ENCODE measurements at regions not wholly inside any gene's neighbourhood (a gene's known extent, or its start where the extent isn't known, plus 50 kb on each side); places are given as distances from the start of the nearest gene placed in this dataset.

- no peak for DNase-seq (ENCODE audit: low read depth)
- Histone ChIP-seq H3K9ac (ENCODE audit: low read length) (no peak overlapping the region), H3K27me3 (replicated peaks; ENCODE audit: control insufficient read depth, insufficient read depth, low read length) (peaks cover 23% of the 10 kb centered on the region), H3K36me3 (ENCODE audit: control insufficient read depth, insufficient read depth, low read length, severe bottlenecking) (no peaks in the 10 kb centered on the region), H3K4me1 (ENCODE audit: control insufficient read depth, insufficient read depth, low read length) (peaks cover 5% of the 10 kb centered on the region), H3K9me3 (ENCODE audit: control insufficient read depth, low read length) (peaks cover 12% of the 10 kb centered on the region), H3K4me3 (ENCODE audit: low read length) (no peak overlapping the region)
Measured at GRCh38 chr14:101492716-101493115, 68.6 kb upstream of the DIO3 start.

- DNase-seq (ENCODE audit: low read depth): no peak
- Histone ChIP-seq H3K27me3 (replicated peaks; ENCODE audit: control insufficient read depth, insufficient read depth, low read length) (peaks cover 35% of the 10 kb centered on the region), H3K36me3 (ENCODE audit: control insufficient read depth, insufficient read depth, low read length, severe bottlenecking) (no peaks in the 10 kb centered on the region), H3K9me3 (ENCODE audit: control insufficient read depth, low read length) (peaks cover 5% of the 10 kb centered on the region), H3K4me3 (ENCODE audit: low read length) (no peak overlapping the region), H3K9ac (ENCODE audit: low read length) (no peak overlapping the region), H3K4me1 (ENCODE audit: control insufficient read depth, insufficient read depth, low read length) (peaks cover 10% of the 10 kb centered on the region)
Measured at GRCh38 chr14:101494826-101495225, 66.5 kb upstream of the DIO3 start.

GRCh38 chr14:101495284-101495683, 66.0 kb upstream of the DIO3 start:
- H3K4me3 ChIP-seq (ENCODE audit: low read length): no peak overlapping the region
- peaks cover 34% of the 10 kb centered on the region for H3K27me3 ChIP-seq (replicated peaks; ENCODE audit: control insufficient read depth, insufficient read depth, low read length)
- peaks cover 5% of the 10 kb centered on the region for H3K9me3 ChIP-seq (ENCODE audit: control insufficient read depth, low read length)
- H3K36me3 ChIP-seq (ENCODE audit: control insufficient read depth, insufficient read depth, low read length, severe bottlenecking): no peaks in the 10 kb centered on the region
- no peak overlapping the region for H3K9ac ChIP-seq (ENCODE audit: low read length)
- H3K4me1 ChIP-seq (ENCODE audit: control insufficient read depth, insufficient read depth, low read length): peaks cover 10% of the 10 kb centered on the region
- no peak for DNase-seq (ENCODE audit: low read depth)

GRCh38 chr14:101495827-101496775, 65.2 kb upstream of the DIO3 start:
- Histone ChIP-seq H3K9ac (ENCODE audit: low read length) (no peak overlapping the region), H3K4me1 (ENCODE audit: control insufficient read depth, insufficient read depth, low read length) (peaks cover 10% of the 10 kb centered on the region), H3K36me3 (ENCODE audit: control insufficient read depth, insufficient read depth, low read length, severe bottlenecking) (no peaks in the 10 kb centered on the region), H3K4me3 (ENCODE audit: low read length) (no peak overlapping the region), H3K9me3 (ENCODE audit: control insufficient read depth, low read length) (peaks cover 5% of the 10 kb centered on the region), H3K27me3 (replicated peaks; ENCODE audit: control insufficient read depth, insufficient read depth, low read length) (peaks cover 37% of the 10 kb centered on the region)
- no peak for DNase-seq (ENCODE audit: low read depth)

- H3K4me3 ChIP-seq (ENCODE audit: low read length): no peak overlapping the region
- no peak overlapping the region for H3K9ac ChIP-seq (ENCODE audit: low read length)
- peaks cover 10% of the 10 kb centered on the region for H3K4me1 ChIP-seq (ENCODE audit: control insufficient read depth, insufficient read depth, low read length)
- no peak for DNase-seq (ENCODE audit: low read depth)
- H3K27me3 ChIP-seq (replicated peaks; ENCODE audit: control insufficient read depth, insufficient read depth, low read length): peaks cover 46% of the 10 kb centered on the region
- peaks cover 5% of the 10 kb centered on the region for H3K9me3 ChIP-seq (ENCODE audit: control insufficient read depth, low read length)
- H3K36me3 ChIP-seq (ENCODE audit: control insufficient read depth, insufficient read depth, low read length, severe bottlenecking): no peaks in the 10 kb centered on the region
Measured at GRCh38 chr14:101496776-101497683, 64.3 kb upstream of the DIO3 start.

- Histone ChIP-seq H3K4me1 (ENCODE audit: control insufficient read depth, insufficient read depth, low read length) (peaks cover 10% of the 10 kb centered on the region), H3K36me3 (ENCODE audit: control insufficient read depth, insufficient read depth, low read length, severe bottlenecking) (no peaks in the 10 kb centered on the region), H3K9ac (ENCODE audit: low read length) (no peak overlapping the region), H3K27me3 (replicated peaks; ENCODE audit: control insufficient read depth, insufficient read depth, low read length) (peaks cover 51% of the 10 kb centered on the region), H3K9me3 (ENCODE audit: control insufficient read depth, low read length) (peaks cover 5% of the 10 kb centered on the region), H3K4me3 (ENCODE audit: low read length) (no peak overlapping the region)
- no peak for DNase-seq (ENCODE audit: low read depth)
Measured at GRCh38 chr14:101497684-101498525, 63.4 kb upstream of the DIO3 start.

GRCh38 chr14:101498526-101498860, 62.8 kb upstream of the DIO3 start:
- Histone ChIP-seq H3K4me1 (ENCODE audit: control insufficient read depth, insufficient read depth, low read length) (peaks cover 10% of the 10 kb centered on the region), H3K4me3 (ENCODE audit: low read length) (no peak overlapping the region), H3K27me3 (replicated peaks; ENCODE audit: control insufficient read depth, insufficient read depth, low read length) (peaks cover 51% of the 10 kb centered on the region), H3K9ac (ENCODE audit: low read length) (no peak overlapping the region), H3K9me3 (ENCODE audit: control insufficient read depth, low read length) (peaks cover 9% of the 10 kb centered on the region), H3K36me3 (ENCODE audit: control insufficient read depth, insufficient read depth, low read length, severe bottlenecking) (no peaks in the 10 kb centered on the region)
- no peak for DNase-seq (ENCODE audit: low read depth)

GRCh38 chr14:101499080-101499479, 62.2 kb upstream of the DIO3 start:
- peaks cover 10% of the 10 kb centered on the region for H3K4me1 ChIP-seq (ENCODE audit: control insufficient read depth, insufficient read depth, low read length)
- peaks cover 14% of the 10 kb centered on the region for H3K9me3 ChIP-seq (ENCODE audit: control insufficient read depth, low read length)
- H3K27me3 ChIP-seq (replicated peaks; ENCODE audit: control insufficient read depth, insufficient read depth, low read length): peaks cover 51% of the 10 kb centered on the region
- no peak overlapping the region for H3K4me3 ChIP-seq (ENCODE audit: low read length)
- no peaks in the 10 kb centered on the region for H3K36me3 ChIP-seq (ENCODE audit: control insufficient read depth, insufficient read depth, low read length, severe bottlenecking)
- H3K9ac ChIP-seq (ENCODE audit: low read length): no peak overlapping the region
- no peak for DNase-seq (ENCODE audit: low read depth)

GRCh38 chr14:101499513-101499912, 61.8 kb upstream of the DIO3 start:
- H3K4me1 ChIP-seq (ENCODE audit: control insufficient read depth, insufficient read depth, low read length): peaks cover 10% of the 10 kb centered on the region
- peaks cover 51% of the 10 kb centered on the region for H3K27me3 ChIP-seq (replicated peaks; ENCODE audit: control insufficient read depth, insufficient read depth, low read length)

GRCh38 chr14:101500061-101500460, 61.2 kb upstream of the DIO3 start:
- Histone ChIP-seq H3K9ac (ENCODE audit: low read length) (no peak overlapping the region), H3K27me3 (replicated peaks; ENCODE audit: control insufficient read depth, insufficient read depth, low read length) (peaks cover 49% of the 10 kb centered on the region), H3K9me3 (ENCODE audit: control insufficient read depth, low read length) (peaks cover 14% of the 10 kb centered on the region), H3K36me3 (ENCODE audit: control insufficient read depth, insufficient read depth, low read length, severe bottlenecking) (no peaks in the 10 kb centered on the region), H3K4me3 (ENCODE audit: low read length) (no peak overlapping the region), H3K4me1 (ENCODE audit: control insufficient read depth, insufficient read depth, low read length) (peaks cover 10% of the 10 kb centered on the region)
- no peak for DNase-seq (ENCODE audit: low read depth)

More at GRCh38 chr14:101499513-101499912, 61.8 kb upstream of the DIO3 start:
- H3K4me3 ChIP-seq (ENCODE audit: low read length): no peak overlapping the region
- peaks cover 14% of the 10 kb centered on the region for H3K9me3 ChIP-seq (ENCODE audit: control insufficient read depth, low read length)
- DNase-seq (ENCODE audit: low read depth): no peak
- H3K36me3 ChIP-seq (ENCODE audit: control insufficient read depth, insufficient read depth, low read length, severe bottlenecking): no peaks in the 10 kb centered on the region
- no peak overlapping the region for H3K9ac ChIP-seq (ENCODE audit: low read length)

Measured in adipocyte (in vitro differentiated cells).